Duodenal mucosa (tissue), 2 donors: ENCODE measurements at regions not wholly inside any gene's neighbourhood (a gene's known extent, or its start where the extent isn't known, plus 50 kb on each side); places are given as distances from the start of the nearest gene placed in this dataset.

Experiments used
- H3K27ac ChIP-seq: one replicate; pipeline ENCODE4 v1.7.0; 2013; ENCODE audit warnings: low read depth, low read length
- H3K27me3 ChIP-seq, 2 donors: one replicate each; pipeline ENCODE4 v1.7.0; 2013; ENCODE audit warnings: low read length in 2 of 2, control low read depth in 1 of 2; ENCODE audit not compliant: insufficient read depth in 2 of 2, control insufficient read depth in 1 of 2
- H3K36me3 ChIP-seq, 2 donors: one replicate each; pipeline ENCODE4 v1.7.0; 2013; ENCODE audit warnings: low read length in 2 of 2, control low read depth in 1 of 2; ENCODE audit not compliant: insufficient read depth in 2 of 2, control insufficient read depth in 1 of 2
- H3K4me1 ChIP-seq, 2 donors: one replicate each; pipeline ENCODE4 v1.7.0; 2013; ENCODE audit warnings: low read length in 2 of 2, control low read depth in 1 of 2; ENCODE audit not compliant: insufficient read depth in 2 of 2, control insufficient read depth in 1 of 2
- H3K4me3 ChIP-seq, 2 donors: one replicate each; pipeline ENCODE4 v1.7.0; 2013; ENCODE audit warnings: low read length in 2 of 2, low read depth in 1 of 2
- H3K9ac ChIP-seq, 2 donors: one replicate each; pipeline ENCODE4 v1.7.0; 2013; ENCODE audit warnings: low read length in 2 of 2, low read depth in 1 of 2
- H3K9me3 ChIP-seq, 2 donors: one replicate each; pipeline ENCODE4 v1.7.0; 2013; ENCODE audit warnings: low read length in 2 of 2, control low read depth in 1 of 2; ENCODE audit not compliant: control insufficient read depth in 1 of 2

GRCh38 chr20:52473186-52473585, 281.6 kb upstream of the ZFP64 start:
- no peaks in the 10 kb centered on the region for H3K27me3 ChIP-seq
- no peak overlapping the region for H3K27ac ChIP-seq
- no peak overlapping the region for H3K9ac ChIP-seq
- no peaks in the 10 kb centered on the region for H3K9me3 ChIP-seq
- H3K4me1 ChIP-seq = no peaks in the 10 kb centered on the region
- no peaks in the 10 kb centered on the region for H3K36me3 ChIP-seq
- no peak overlapping the region for H3K4me3 ChIP-seq

- Histone ChIP-seq H3K4me3 (no peak overlapping the region), H3K27ac (no peak overlapping the region), H3K9me3 (no peaks in the 10 kb centered on the region), H3K9ac (no peak overlapping the region), H3K27me3 (no peaks in the 10 kb centered on the region), H3K4me1 (no peaks in the 10 kb centered on the region), H3K36me3 (no peaks in the 10 kb centered on the region)
These were observed 279.0 kb upstream of the ZFP64 start for GRCh38 chr20:52470561-52470960.

- no peak overlapping the region for H3K9ac ChIP-seq
- H3K9me3 ChIP-seq = no peaks in the 10 kb centered on the region
- no peak overlapping the region for H3K27ac ChIP-seq
- H3K36me3 ChIP-seq = no peaks in the 10 kb centered on the region
- H3K4me3 ChIP-seq = no peak overlapping the region
- peaks cover 0 to 3% of the 10 kb centered on the region in 2 donors for H3K27me3 ChIP-seq
- no peaks in the 10 kb centered on the region for H3K4me1 ChIP-seq
These were observed 277.5 kb upstream of the ZFP64 start for GRCh38 chr20:52469128-52469527.

- H3K4me1 ChIP-seq = no peaks in the 10 kb centered on the region
- no peaks in the 10 kb centered on the region for H3K36me3 ChIP-seq
- no peak overlapping the region for H3K4me3 ChIP-seq
- H3K9me3 ChIP-seq = no peaks in the 10 kb centered on the region
- no peak overlapping the region for H3K27ac ChIP-seq
- peaks cover 3% of the 10 kb centered on the region in 2 donors for H3K27me3 ChIP-seq
- no peak overlapping the region for H3K9ac ChIP-seq
These were observed 274.4 kb upstream of the ZFP64 start for GRCh38 chr20:52465991-52466390.

GRCh38 chr20:52461582-52461981, 270.0 kb upstream of the ZFP64 start:
- Histone ChIP-seq H3K4me1 (no peaks in the 10 kb centered on the region), H3K36me3 (no peaks in the 10 kb centered on the region), H3K9me3 (no peaks in the 10 kb centered on the region)

GRCh38 chr20:52459150-52459549, 267.6 kb upstream of the ZFP64 start:
- H3K27me3 ChIP-seq = peaks cover 0 to 3% of the 10 kb centered on the region in 2 donors
- no peaks in the 10 kb centered on the region for H3K9me3 ChIP-seq
- H3K4me1 ChIP-seq = no peaks in the 10 kb centered on the region
- no peak overlapping the region for H3K9ac ChIP-seq
- no peak overlapping the region for H3K4me3 ChIP-seq
- no peak overlapping the region for H3K27ac ChIP-seq
- no peaks in the 10 kb centered on the region for H3K36me3 ChIP-seq

More at GRCh38 chr20:52461582-52461981, 270.0 kb upstream of the ZFP64 start:
- Histone ChIP-seq H3K27ac (no peak overlapping the region), H3K4me3 (no peak overlapping the region), H3K9ac (no peak overlapping the region), H3K27me3 (peaks cover 3% of the 10 kb centered on the region in 2 donors)

- no peaks in the 10 kb centered on the region for H3K9me3 ChIP-seq
- H3K27me3 ChIP-seq = peaks cover 0 to under 1% of the 10 kb centered on the region in 2 donors
- H3K9ac ChIP-seq = no peak overlapping the region
- H3K36me3 ChIP-seq = no peaks in the 10 kb centered on the region
- no peak overlapping the region for H3K27ac ChIP-seq
- H3K4me3 ChIP-seq = no peak overlapping the region
- no peaks in the 10 kb centered on the region for H3K4me1 ChIP-seq
These were observed 266.2 kb upstream of the ZFP64 start for GRCh38 chr20:52457826-52458225.

GRCh38 chr20:52454660-52455059, 263.1 kb upstream of the ZFP64 start:
- H3K36me3 ChIP-seq = no peaks in the 10 kb centered on the region
- H3K4me3 ChIP-seq = no peak overlapping the region
- no peak overlapping the region for H3K9ac ChIP-seq
- no peaks in the 10 kb centered on the region for H3K4me1 ChIP-seq
- H3K27me3 ChIP-seq = no peaks in the 10 kb centered on the region
- H3K27ac ChIP-seq = no peak overlapping the region
- no peaks in the 10 kb centered on the region for H3K9me3 ChIP-seq

- H3K27ac ChIP-seq = no peak overlapping the region
- H3K27me3 ChIP-seq = no peaks in the 10 kb centered on the region
- no peak overlapping the region for H3K4me3 ChIP-seq
- no peaks in the 10 kb centered on the region for H3K36me3 ChIP-seq
- no peaks in the 10 kb centered on the region for H3K4me1 ChIP-seq
- no peaks in the 10 kb centered on the region for H3K9me3 ChIP-seq
- no peak overlapping the region for H3K9ac ChIP-seq
These were observed 257.1 kb upstream of the ZFP64 start for GRCh38 chr20:52448513-52449232.

- Histone ChIP-seq H3K9me3 (no peaks in the 10 kb centered on the region), H3K4me1 (no peaks in the 10 kb centered on the region), H3K9ac (no peak overlapping the region), H3K27me3 (no peaks in the 10 kb centered on the region), H3K27ac (no peak overlapping the region), H3K36me3 (no peaks in the 10 kb centered on the region), H3K4me3 (no peak overlapping the region)
These were observed 255.6 kb upstream of the ZFP64 start for GRCh38 chr20:52447225-52447551.
